Spleen (tissue), 7 donors: ENCODE measurements at regions not wholly inside any gene's neighbourhood (a gene's known extent, or its start where the extent isn't known, plus 50 kb on each side); places are given as distances from the start of the nearest gene placed in this dataset.

Experiments used
- POLR2A ChIP-seq, 3 donors: fragments of 450-650 bp; IDR thresholded peaks; one replicate each; pipeline ENCODE4 v1.5.1; 2017; ENCODE audit warnings: antibody characterized with exemption in 3 of 3, mild to moderate bottlenecking in 1 of 3
- TF ChIP-seq, protein P1 (sequence below), 11 experiments: fragments of 200-600 bp in 7 of 11; fragments of 450-650 bp in 4 of 11; sonication (generic) in 4 of 11; IDR thresholded peaks in 8 of 11; conservative IDR thresholded peaks in 3 of 11; 1 replicate in 7 of 11; 2 replicates in 4 of 11; pipeline versions ENCODE4 v1.4.0 to v1.8.0; 2016 to 2021; ENCODE audit warnings: antibody characterized with exemption in 11 of 11, inconsistent platforms in 4 of 11, mild to moderate bottlenecking in 1 of 11
- donor health status: DM: no; HTN: no; CAD: no; lungs with moderate emphysema.
- donor health status: DM: no; HTN: no; CAD: no.
- donor health status: DM: no; HTN: no; CAD: no.

DNA sequence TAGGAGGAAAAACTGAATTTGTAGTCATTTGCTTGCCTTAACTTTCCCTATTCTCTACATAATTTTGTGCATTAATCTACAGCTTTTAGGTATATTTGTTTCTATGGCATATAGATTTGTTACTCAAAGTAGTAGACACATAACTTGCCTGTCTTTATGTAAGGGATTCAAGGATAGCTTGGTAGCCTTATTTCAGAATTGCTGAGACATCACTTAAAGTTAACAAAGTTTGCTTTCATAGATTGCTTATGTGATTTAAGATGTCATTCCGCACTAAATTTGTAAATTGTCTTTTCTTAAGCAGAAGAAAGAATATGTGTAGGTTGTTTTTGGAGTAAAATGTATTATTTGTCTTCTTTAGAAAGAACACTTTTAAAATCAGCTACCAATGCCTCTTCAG, 477.7 kb upstream of the NOVA1 start:
- TF ChIP-seq, protein P1, sequence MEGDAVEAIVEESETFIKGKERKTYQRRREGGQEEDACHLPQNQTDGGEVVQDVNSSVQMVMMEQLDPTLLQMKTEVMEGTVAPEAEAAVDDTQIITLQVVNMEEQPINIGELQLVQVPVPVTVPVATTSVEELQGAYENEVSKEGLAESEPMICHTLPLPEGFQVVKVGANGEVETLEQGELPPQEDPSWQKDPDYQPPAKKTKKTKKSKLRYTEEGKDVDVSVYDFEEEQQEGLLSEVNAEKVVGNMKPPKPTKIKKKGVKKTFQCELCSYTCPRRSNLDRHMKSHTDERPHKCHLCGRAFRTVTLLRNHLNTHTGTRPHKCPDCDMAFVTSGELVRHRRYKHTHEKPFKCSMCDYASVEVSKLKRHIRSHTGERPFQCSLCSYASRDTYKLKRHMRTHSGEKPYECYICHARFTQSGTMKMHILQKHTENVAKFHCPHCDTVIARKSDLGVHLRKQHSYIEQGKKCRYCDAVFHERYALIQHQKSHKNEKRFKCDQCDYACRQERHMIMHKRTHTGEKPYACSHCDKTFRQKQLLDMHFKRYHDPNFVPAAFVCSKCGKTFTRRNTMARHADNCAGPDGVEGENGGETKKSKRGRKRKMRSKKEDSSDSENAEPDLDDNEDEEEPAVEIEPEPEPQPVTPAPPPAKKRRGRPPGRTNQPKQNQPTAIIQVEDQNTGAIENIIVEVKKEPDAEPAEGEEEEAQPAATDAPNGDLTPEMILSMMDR (IDR thresholded peaks at IDR 0.05 in 8 of 11, conservative IDR thresholded peaks at IDR 0.05 in 3 of 11), result no peak
- TF ChIP-seq POLR2A (IDR thresholded peaks at IDR 0.05), result no peak
